ENCODE measurements at regions not wholly inside any gene's neighbourhood (a gene's known extent, or its start where the extent isn't known, plus 50 kb on each side); places are given as distances from the start of the nearest gene placed in this dataset.

- TF ChIP-seq TEAD4 (IDR thresholded peaks at IDR 0.05; ENCODE audit: low read depth, low read length) (no peak), EGR1 (IDR thresholded peaks at IDR 0.05; ENCODE audit: borderline replicate concordance, low read depth, low read length) (no peak), USF2 (IDR thresholded peaks at IDR 0.05; ENCODE audit: low read length) (no peak), POLR2A (IDR thresholded peaks at IDR 0.05; ENCODE audit: control extremely low read depth in 1 of 2, low read depth in 2 of 2, low read length in 2 of 2) (no peak), CHD7 (IDR thresholded peaks at IDR 0.05; ENCODE audit: insufficient replicate concordance, low read length) (no peak), SP2 (IDR thresholded peaks at IDR 0.05; ENCODE audit: low read length) (no peak), POLR2AphosphoS5 (IDR thresholded peaks at IDR 0.05; ENCODE audit: low read depth, low read length) (no peak), RAD21 (IDR thresholded peaks at IDR 0.05 in 1 of 2, conservative IDR thresholded peaks at IDR 0.05 in 1 of 2; ENCODE audit: low read depth in 2 of 2, low read length in 2 of 2) (no peak), BRCA1 (IDR thresholded peaks at IDR 0.05; ENCODE audit: low read depth, low read length) (no peak), EZH2 (IDR thresholded peaks at IDR 0.05; ENCODE audit: low read depth, low read length, severe bottlenecking) (no peak)
- TF ChIP-seq, protein P1, sequence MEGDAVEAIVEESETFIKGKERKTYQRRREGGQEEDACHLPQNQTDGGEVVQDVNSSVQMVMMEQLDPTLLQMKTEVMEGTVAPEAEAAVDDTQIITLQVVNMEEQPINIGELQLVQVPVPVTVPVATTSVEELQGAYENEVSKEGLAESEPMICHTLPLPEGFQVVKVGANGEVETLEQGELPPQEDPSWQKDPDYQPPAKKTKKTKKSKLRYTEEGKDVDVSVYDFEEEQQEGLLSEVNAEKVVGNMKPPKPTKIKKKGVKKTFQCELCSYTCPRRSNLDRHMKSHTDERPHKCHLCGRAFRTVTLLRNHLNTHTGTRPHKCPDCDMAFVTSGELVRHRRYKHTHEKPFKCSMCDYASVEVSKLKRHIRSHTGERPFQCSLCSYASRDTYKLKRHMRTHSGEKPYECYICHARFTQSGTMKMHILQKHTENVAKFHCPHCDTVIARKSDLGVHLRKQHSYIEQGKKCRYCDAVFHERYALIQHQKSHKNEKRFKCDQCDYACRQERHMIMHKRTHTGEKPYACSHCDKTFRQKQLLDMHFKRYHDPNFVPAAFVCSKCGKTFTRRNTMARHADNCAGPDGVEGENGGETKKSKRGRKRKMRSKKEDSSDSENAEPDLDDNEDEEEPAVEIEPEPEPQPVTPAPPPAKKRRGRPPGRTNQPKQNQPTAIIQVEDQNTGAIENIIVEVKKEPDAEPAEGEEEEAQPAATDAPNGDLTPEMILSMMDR (IDR thresholded peaks at IDR 0.05; ENCODE audit: control extremely low read depth in 1 of 3, insufficient read depth in 1 of 3, low read depth in 1 of 3, low read length in 3 of 3), result no peak
These were observed 465.7 kb downstream of the PLPP3 start for GRCh38 chr1:56113679-56114078.
